C4-2B (cell line): ENCODE measurements at regions not wholly inside any gene's neighbourhood (a gene's known extent, or its start where the extent isn't known, plus 50 kb on each side); places are given as distances from the start of the nearest gene placed in this dataset.

Experiments
- ZFX ChIP-seq: fragments of 450-650 bp; IDR thresholded peaks from 2 replicates; pipeline ENCODE4 v1.6.1; 2017
- TF ChIP-seq, protein P1 (sequence below): fragments of 450-650 bp; conservative IDR thresholded peaks from 2 replicates; pipeline ENCODE4 v1.5.1; 2017; ENCODE audit warnings: mild to moderate bottlenecking

GRCh38 chr6:163797296-163797845 lies 382.9 kb downstream of the QKI start:
- TF ChIP-seq, protein P1, sequence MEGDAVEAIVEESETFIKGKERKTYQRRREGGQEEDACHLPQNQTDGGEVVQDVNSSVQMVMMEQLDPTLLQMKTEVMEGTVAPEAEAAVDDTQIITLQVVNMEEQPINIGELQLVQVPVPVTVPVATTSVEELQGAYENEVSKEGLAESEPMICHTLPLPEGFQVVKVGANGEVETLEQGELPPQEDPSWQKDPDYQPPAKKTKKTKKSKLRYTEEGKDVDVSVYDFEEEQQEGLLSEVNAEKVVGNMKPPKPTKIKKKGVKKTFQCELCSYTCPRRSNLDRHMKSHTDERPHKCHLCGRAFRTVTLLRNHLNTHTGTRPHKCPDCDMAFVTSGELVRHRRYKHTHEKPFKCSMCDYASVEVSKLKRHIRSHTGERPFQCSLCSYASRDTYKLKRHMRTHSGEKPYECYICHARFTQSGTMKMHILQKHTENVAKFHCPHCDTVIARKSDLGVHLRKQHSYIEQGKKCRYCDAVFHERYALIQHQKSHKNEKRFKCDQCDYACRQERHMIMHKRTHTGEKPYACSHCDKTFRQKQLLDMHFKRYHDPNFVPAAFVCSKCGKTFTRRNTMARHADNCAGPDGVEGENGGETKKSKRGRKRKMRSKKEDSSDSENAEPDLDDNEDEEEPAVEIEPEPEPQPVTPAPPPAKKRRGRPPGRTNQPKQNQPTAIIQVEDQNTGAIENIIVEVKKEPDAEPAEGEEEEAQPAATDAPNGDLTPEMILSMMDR: no peak
- TF ChIP-seq ZFX: no peak
